ENCODE measurements at regions not wholly inside any gene's neighbourhood (a gene's known extent, or its start where the extent isn't known, plus 50 kb on each side); places are given as distances from the start of the nearest gene placed in this dataset.

DNA sequence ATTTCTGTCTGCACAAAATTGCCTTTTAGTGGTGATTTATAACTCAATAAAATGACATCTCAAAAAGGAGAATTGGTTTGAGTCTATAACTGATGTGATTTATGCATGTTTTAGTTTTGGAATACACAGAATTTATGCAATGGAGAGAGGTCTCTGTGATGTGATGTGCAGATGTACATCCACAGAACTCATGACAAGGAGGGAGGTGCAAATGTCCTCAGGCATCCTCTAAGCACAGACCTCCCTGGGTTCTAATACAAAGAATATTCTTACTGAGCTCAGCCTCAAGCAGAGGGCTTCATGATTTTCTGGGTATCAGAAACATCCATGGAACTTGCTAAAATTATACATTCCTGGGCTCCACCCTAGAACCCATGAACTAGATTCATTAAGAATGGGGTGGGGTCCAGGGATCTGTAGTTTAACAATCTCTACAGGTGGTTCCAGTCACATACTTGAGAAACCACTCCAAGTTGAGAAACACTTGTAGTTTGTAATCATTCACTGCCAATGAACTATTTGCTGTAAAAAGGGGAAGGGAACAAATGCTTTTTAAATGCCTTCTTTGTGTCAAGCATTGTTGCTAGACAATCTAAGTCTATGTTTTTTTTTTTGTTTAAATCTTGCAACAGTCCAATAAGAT, 60.2 kb upstream of the NEDD9 start (continued):
- TF ChIP-seq KLF13 (CRISPR knock-in tag; IDR thresholded peaks at IDR 0.05) (no peak), ZNF773 (CRISPR knock-in tag; IDR thresholded peaks at IDR 0.05; ENCODE audit: borderline replicate concordance) (no peak)
- TF ChIP-seq, protein P1, sequence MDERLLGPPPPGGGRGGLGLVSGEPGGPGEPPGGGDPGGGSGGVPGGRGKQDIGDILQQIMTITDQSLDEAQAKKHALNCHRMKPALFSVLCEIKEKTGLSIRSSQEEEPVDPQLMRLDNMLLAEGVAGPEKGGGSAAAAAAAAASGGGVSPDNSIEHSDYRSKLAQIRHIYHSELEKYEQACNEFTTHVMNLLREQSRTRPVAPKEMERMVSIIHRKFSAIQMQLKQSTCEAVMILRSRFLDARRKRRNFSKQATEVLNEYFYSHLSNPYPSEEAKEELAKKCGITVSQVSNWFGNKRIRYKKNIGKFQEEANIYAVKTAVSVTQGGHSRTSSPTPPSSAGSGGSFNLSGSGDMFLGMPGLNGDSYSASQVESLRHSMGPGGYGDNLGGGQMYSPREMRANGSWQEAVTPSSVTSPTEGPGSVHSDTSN (CRISPR knock-in tag; IDR thresholded peaks at IDR 0.05) = no peak

DNA sequence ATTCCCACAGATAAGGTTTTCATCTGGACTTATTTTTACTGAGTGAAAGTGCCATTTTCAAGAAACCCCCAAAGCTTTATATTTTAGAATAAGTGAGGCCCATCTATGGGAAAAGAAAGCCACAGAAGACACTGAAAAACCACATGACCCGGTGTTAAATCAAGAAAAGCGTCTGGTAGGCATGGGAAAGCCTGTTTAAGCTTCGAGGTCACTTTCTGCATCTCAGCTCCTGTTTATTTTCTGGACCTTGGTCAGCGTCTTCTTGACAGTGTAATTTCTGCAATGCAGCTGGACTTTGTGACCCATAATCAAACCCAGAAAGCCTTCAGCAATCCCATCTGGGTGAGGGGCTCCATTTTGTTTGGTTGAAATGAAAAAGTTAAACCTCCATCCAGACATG, 59.6 kb upstream of the NEDD9 start:
- no peak for ATAC-seq
- ChIA-PET POLR2A (interaction anchor here (1.2 kb wide), 1 partner anchor 15 kb away, joined by 3 read pairs; no protein-coding TSS in a partner anchor), CTCF (ENCODE audit: low intra/inter-chr PET ratio, low total read pairs) (no interaction called here)
- in situ Hi-C loops (cut with HindIII; ENCODE audit: extremely low pct_ligation_motif_present, low pct_unique_long_range_greater_than_20kb) = no loop called here
- H3K27ac ChIP-seq (ENCODE audit: extremely low read length, insufficient read depth, low read length) = no peak overlapping the region
- H3K9me3 ChIP-seq (ENCODE audit: low read length) = peaks cover 15% of the 10 kb centered on the region
- no peaks in the 10 kb centered on the region for H3K27me3 ChIP-seq (ENCODE audit: control insufficient read depth in 1 of 2, insufficient read depth in 2 of 2, low read length in 2 of 2)
- H3K79me2 ChIP-seq (ENCODE audit: insufficient read depth, low read length) = no peaks in the 10 kb centered on the region
- peaks cover 29% of the 10 kb centered on the region for H3K4me1 ChIP-seq (ENCODE audit: insufficient read depth, low read length)
- H3K4me2 ChIP-seq (ENCODE audit: low read depth, low read length) = 0 out of 2 replicates have a peak overlapping the region, but pooled peaks have one; percentile 0
- no peak for FAIRE-seq
- BruUV-seq (replicated peaks) = no TSS peak
- H2AFZ ChIP-seq (ENCODE audit: low read length) = no peak overlapping the region
- no peaks in the 10 kb centered on the region for H4K20me1 ChIP-seq (ENCODE audit: insufficient read depth, low read length)
- intact Hi-C loops (cut with micrococcal nuclease; ENCODE audit: unreplicated experiment) = no loop called here
- WGBS (ENCODE audit: low lambda C conversion rate) = 50% methylated on average over 4 of the region's 4 CpGs
- no peak for DNase-seq (ENCODE audit: low spot score)
- H3K4me3 ChIP-seq (replicated peaks in 1 of 3; ENCODE audit: insufficient read depth in 1 of 3, low read depth in 2 of 3, low read length in 3 of 3) = no peak overlapping the region
- no peaks in the 10 kb centered on the region for H3K36me3 ChIP-seq (replicated peaks in 1 of 2; ENCODE audit: control insufficient read depth in 1 of 2, insufficient read depth in 2 of 2, low read length in 2 of 2)
- no peak overlapping the region for H3K9ac ChIP-seq (ENCODE audit: insufficient read depth, low read depth, low read length)
- TF ChIP-seq SATB2 (CRISPR knock-in tag; IDR thresholded peaks at IDR 0.05) (no peak), ZNF256 (CRISPR knock-in tag; conservative IDR thresholded peaks at IDR 0.05) (no peak), ZNF24 (IDR thresholded peaks at IDR 0.05) (no peak), SALL2 (CRISPR knock-in tag; IDR thresholded peaks at IDR 0.05) (no peak), MAFF (IDR thresholded peaks at IDR 0.05; ENCODE audit: low read depth, low read length) (no peak), NCOA2 (CRISPR knock-in tag; IDR thresholded peaks at IDR 0.05) (no peak), HNF4A (CRISPR knock-in tag; IDR thresholded peaks at IDR 0.05) (peak; percentile 38; the same call in 1 of the 2 replicates), NCOA1 (CRISPR knock-in tag; IDR thresholded peaks at IDR 0.05) (no peak)
- TF ChIP-seq, protein P2, sequence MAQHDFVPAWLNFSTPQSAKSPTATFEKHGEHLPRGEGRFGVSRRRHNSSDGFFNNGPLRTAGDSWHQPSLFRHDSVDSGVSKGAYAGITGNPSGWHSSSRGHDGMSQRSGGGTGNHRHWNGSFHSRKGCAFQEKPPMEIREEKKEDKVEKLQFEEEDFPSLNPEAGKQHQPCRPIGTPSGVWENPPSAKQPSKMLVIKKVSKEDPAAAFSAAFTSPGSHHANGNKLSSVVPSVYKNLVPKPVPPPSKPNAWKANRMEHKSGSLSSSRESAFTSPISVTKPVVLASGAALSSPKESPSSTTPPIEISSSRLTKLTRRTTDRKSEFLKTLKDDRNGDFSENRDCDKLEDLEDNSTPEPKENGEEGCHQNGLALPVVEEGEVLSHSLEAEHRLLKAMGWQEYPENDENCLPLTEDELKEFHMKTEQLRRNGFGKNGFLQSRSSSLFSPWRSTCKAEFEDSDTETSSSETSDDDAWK (CRISPR knock-in tag; IDR thresholded peaks at IDR 0.05) = no peak
- TF ChIP-seq, protein P3, sequence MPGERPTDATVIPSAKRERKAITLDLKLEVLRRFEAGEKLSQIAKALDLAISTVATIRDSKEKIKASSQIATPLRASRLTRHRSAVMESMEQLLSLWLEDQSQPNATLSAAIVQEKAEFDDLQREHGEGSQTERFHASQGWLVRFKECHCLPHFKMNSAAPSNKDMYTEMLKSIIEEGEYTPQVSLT (CRISPR knock-in tag; IDR thresholded peaks at IDR 0.05; ENCODE audit: borderline replicate concordance, low read depth) = no peak
- TF ChIP-seq, protein P4, sequence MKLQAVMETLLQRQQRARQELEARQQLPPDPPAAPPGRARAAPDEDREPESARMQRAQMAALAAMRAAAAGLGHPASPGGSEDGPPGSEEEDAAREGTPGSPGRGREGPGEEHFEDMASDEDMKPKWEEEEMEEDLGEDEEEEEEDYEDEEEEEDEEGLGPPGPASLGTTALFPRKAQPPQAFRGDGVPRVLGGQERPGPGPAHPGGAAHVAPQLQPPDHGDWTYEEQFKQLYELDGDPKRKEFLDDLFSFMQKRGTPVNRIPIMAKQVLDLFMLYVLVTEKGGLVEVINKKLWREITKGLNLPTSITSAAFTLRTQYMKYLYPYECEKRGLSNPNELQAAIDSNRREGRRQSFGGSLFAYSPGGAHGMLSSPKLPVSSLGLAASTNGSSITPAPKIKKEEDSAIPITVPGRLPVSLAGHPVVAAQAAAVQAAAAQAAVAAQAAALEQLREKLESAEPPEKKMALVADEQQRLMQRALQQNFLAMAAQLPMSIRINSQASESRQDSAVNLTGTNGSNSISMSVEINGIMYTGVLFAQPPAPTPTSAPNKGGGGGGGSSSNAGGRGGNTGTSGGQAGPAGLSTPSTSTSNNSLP (IDR thresholded peaks at IDR 0.05; ENCODE audit: low read depth, low read length) = no peak
- TF ChIP-seq, protein P5, sequence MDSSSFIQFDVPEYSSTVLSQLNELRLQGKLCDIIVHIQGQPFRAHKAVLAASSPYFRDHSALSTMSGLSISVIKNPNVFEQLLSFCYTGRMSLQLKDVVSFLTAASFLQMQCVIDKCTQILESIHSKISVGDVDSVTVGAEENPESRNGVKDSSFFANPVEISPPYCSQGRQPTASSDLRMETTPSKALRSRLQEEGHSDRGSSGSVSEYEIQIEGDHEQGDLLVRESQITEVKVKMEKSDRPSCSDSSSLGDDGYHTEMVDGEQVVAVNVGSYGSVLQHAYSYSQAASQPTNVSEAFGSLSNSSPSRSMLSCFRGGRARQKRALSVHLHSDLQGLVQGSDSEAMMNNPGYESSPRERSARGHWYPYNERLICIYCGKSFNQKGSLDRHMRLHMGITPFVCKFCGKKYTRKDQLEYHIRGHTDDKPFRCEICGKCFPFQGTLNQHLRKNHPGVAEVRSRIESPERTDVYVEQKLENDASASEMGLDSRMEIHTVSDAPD (CRISPR knock-in tag; IDR thresholded peaks at IDR 0.05) = no peak

Data from HepG2 (cell line).